H1 (cell line): ENCODE measurements at regions not wholly inside any gene's neighbourhood (a gene's known extent, or its start where the extent isn't known, plus 50 kb on each side); places are given as distances from the start of the nearest gene placed in this dataset.

ENCODE experiments used
- CTCF ChIA-PET: fragments of 300-600 bp; sonication (Branson Sonifier 250); formaldehyde crosslinking; loops from one replicate; lab custom pipeline; 2021; ENCODE audit not compliant: partially characterized antibody; lab: Charles Lee
- POLR2A ChIA-PET: fragments of 300-600 bp; sonication (Branson Sonifier 250); formaldehyde crosslinking; loops from one replicate; lab custom pipeline; 2021; ENCODE audit warnings: inconsistent platforms; ENCODE audit not compliant: partially characterized antibody; lab: Charles Lee
- DNase-seq, 2 experiments: peaks; one replicate each; pipeline versions ENCODE4 v3.0.0 to v3.0.0-alpha.2; 2010 to 2022; ENCODE audit warnings: low spot score in 2 of 2, low read depth in 1 of 2, mixed read lengths in 1 of 2
- FAIRE-seq: peaks from 2 replicates; lab custom pipeline; 2011; peaks lifted over from hg19 to GRCh38; lab: Jason Lieb, UNC
- H2AFZ ChIP-seq: 2 replicates; pipeline ENCODE4 v1.8.1; 2012; ENCODE audit warnings: low read length, inconsistent platforms
- H2AK5ac ChIP-seq: 2 replicates; pipeline ENCODE4 v1.6.1; 2013; ENCODE audit warnings: low read depth, low read length
- H2BK120ac ChIP-seq: replicated peaks from 2 replicates; pipeline ENCODE3; 2013; ENCODE audit warnings: low read depth, low read length, inconsistent platforms
- H2BK12ac ChIP-seq: 2 replicates; pipeline ENCODE4 v1.6.1; 2013; ENCODE audit warnings: low read depth, low read length
- H2BK15ac ChIP-seq: 2 replicates; pipeline ENCODE4 v1.6.1; 2013; ENCODE audit warnings: low read length
- H2BK20ac ChIP-seq: 2 replicates; pipeline ENCODE4 v1.6.1; 2013; ENCODE audit warnings: low read length
- H2BK5ac ChIP-seq: 2 replicates; pipeline ENCODE4 v1.6.1; 2013; ENCODE audit warnings: low read depth, low read length
- H3K14ac ChIP-seq: 2 replicates; pipeline ENCODE4 v1.6.1; 2013; ENCODE audit warnings: inconsistent platforms; ENCODE audit not compliant: insufficient read length
- H3K18ac ChIP-seq: 2 replicates; pipeline ENCODE4 v1.6.1; 2013; ENCODE audit warnings: low read length; ENCODE audit errors: extremely low read depth
- H3K23ac ChIP-seq: 2 replicates; pipeline ENCODE4 v1.6.1; 2013; ENCODE audit warnings: inconsistent platforms; ENCODE audit not compliant: insufficient read length
- H3K23me2 ChIP-seq: 2 replicates; pipeline ENCODE4 v1.6.1; 2013; ENCODE audit warnings: low read depth, low read length
- H3K27ac ChIP-seq: 2 replicates; pipeline ENCODE4 v1.6.1; 2011; ENCODE audit warnings: low read depth, low read length, inconsistent platforms
- H3K27me3 ChIP-seq, 4 experiments: replicated peaks in 1 of 4; 1 replicate in 1 of 4; 2 replicates in 3 of 4; pipeline versions ENCODE4 v1.6.1 to v1.8.1; 2011 to 2013; ENCODE audit warnings: low read length in 3 of 4, mild to moderate bottlenecking in 3 of 4, inconsistent platforms in 2 of 4, mixed read lengths in 2 of 4, moderate library complexity in 1 of 4; ENCODE audit not compliant: control insufficient read depth in 3 of 4, insufficient read depth in 3 of 4; ENCODE audit errors: extremely low read depth in 1 of 4
- H3K36me3 ChIP-seq, 4 experiments: 2 replicates each; pipeline versions ENCODE4 v1.6.1 to v1.8.1; 2011 to 2013; ENCODE audit warnings: mild to moderate bottlenecking in 4 of 4, low read length in 3 of 4, moderate library complexity in 2 of 4, control low read depth in 1 of 4, inconsistent platforms in 1 of 4; ENCODE audit not compliant: insufficient read depth in 4 of 4, control insufficient read depth in 2 of 4
- H3K4ac ChIP-seq: replicated peaks from 2 replicates; pipeline ENCODE3; 2013; ENCODE audit warnings: low read length, low read depth, mixed read lengths, inconsistent platforms; ENCODE audit not compliant: insufficient read length
- H3K4me1 ChIP-seq, 4 experiments: replicated peaks in 1 of 4; 1 replicate in 1 of 4; 2 replicates in 3 of 4; pipeline versions ENCODE4 v1.6.1 to v1.8.1; 2011 to 2013; ENCODE audit warnings: low read length in 3 of 4, inconsistent platforms in 2 of 4, mixed read lengths in 1 of 4; ENCODE audit not compliant: insufficient read depth in 4 of 4, control insufficient read depth in 3 of 4
- H3K4me2 ChIP-seq, 2 experiments: 2 replicates each; pipeline versions ENCODE4 v1.6.1 to v1.8.1; 2011 to 2013; ENCODE audit warnings: low read depth in 2 of 2, low read length in 2 of 2, control low read depth in 1 of 2, inconsistent platforms in 1 of 2, mild to moderate bottlenecking in 1 of 2; ENCODE audit not compliant: insufficient read depth in 1 of 2
- H3K4me3 ChIP-seq, 4 experiments: fragments of 200-600, 300-600 bp in 1 of 4; sonication (generic), shearing (Covaris generic), sonication (Bioruptor Twin) in 1 of 4; 2 replicates each; pipeline versions ENCODE4 v1.5.1 to v1.8.1; 2011 to 2016; ENCODE audit warnings: low read length in 4 of 4, low read depth in 3 of 4, control low read depth in 2 of 4, inconsistent platforms in 2 of 4, mild to moderate bottlenecking in 2 of 4, mixed read lengths in 1 of 4, moderate library complexity in 1 of 4; ENCODE audit not compliant: insufficient read depth in 2 of 4; ENCODE audit errors: extremely low read depth in 1 of 4
- H3K56ac ChIP-seq: replicated peaks from 2 replicates; pipeline ENCODE3; 2013; ENCODE audit warnings: low read depth, mild to moderate bottlenecking, mixed read lengths, low read length, inconsistent platforms; ENCODE audit not compliant: insufficient read length
- H3K79me1 ChIP-seq: 2 replicates; pipeline ENCODE4 v1.6.1; 2013; ENCODE audit warnings: low read depth, low read length, control low read depth
- H3K79me2 ChIP-seq, 2 experiments: 2 replicates each; pipeline versions ENCODE4 v1.6.1 to v1.8.1; 2012 to 2013; ENCODE audit warnings: low read length in 2 of 2, mild to moderate bottlenecking in 2 of 2, inconsistent platforms in 1 of 2; ENCODE audit not compliant: insufficient read depth in 2 of 2, control insufficient read depth in 1 of 2
- H3K9ac ChIP-seq, 4 experiments: replicated peaks in 1 of 4; 1 replicate in 1 of 4; 2 replicates in 3 of 4; pipeline versions ENCODE4 v1.6.1 to v1.8.1; 2011 to 2013; ENCODE audit warnings: low read depth in 3 of 4, low read length in 3 of 4, control low read depth in 2 of 4, mild to moderate bottlenecking in 2 of 4, moderate library complexity in 2 of 4, inconsistent platforms in 1 of 4; ENCODE audit errors: extremely low read depth in 1 of 4
- H3K9me3 ChIP-seq, 2 experiments: 2 replicates each; pipeline versions ENCODE4 v1.6.1 to v1.8.1; 2012 to 2013; ENCODE audit warnings: mild to moderate bottlenecking in 2 of 2, moderate library complexity in 2 of 2, control low read depth in 1 of 2, inconsistent platforms in 1 of 2, low read depth in 1 of 2, low read length in 1 of 2, mixed read lengths in 1 of 2; ENCODE audit not compliant: insufficient read depth in 2 of 2
- H4K20me1 ChIP-seq, 2 experiments: replicated peaks in 1 of 2; 2 replicates each; pipeline versions ENCODE3 to v1.8.1; 2011 to 2013; ENCODE audit warnings: inconsistent platforms in 2 of 2, low read length in 2 of 2, mild to moderate bottlenecking in 1 of 2; ENCODE audit not compliant: insufficient read depth in 2 of 2, control insufficient read depth in 1 of 2
- H4K5ac ChIP-seq: 2 replicates; pipeline ENCODE4 v1.6.1; 2013; ENCODE audit warnings: low read length, low read depth, mixed read lengths, inconsistent platforms; ENCODE audit not compliant: insufficient read length
- H4K8ac ChIP-seq: 2 replicates; pipeline ENCODE4 v1.8.0; 2013; ENCODE audit warnings: mild to moderate bottlenecking, moderate library complexity, low read length, inconsistent platforms; ENCODE audit not compliant: insufficient read depth; ENCODE audit errors: extremely low read depth
- H4K91ac ChIP-seq: replicated peaks from 2 replicates; pipeline ENCODE3; 2013; ENCODE audit warnings: low read length, mixed read lengths, inconsistent platforms; ENCODE audit not compliant: insufficient read length
- BCL11A ChIP-seq, 2 experiments: IDR thresholded peaks; one replicate each; pipeline ENCODE4 v1.6.1; 2011; ENCODE audit warnings: low read depth in 2 of 2, low read length in 2 of 2, mild to moderate bottlenecking in 2 of 2
- CHD1 ChIP-seq: IDR thresholded peaks from 2 replicates; pipeline ENCODE4 v1.6.1; 2012; ENCODE audit warnings: low read depth, low read length, improper control_type of control experiment
- JUND ChIP-seq: IDR thresholded peaks from 2 replicates; pipeline ENCODE4 v1.6.1; 2011; ENCODE audit warnings: mild to moderate bottlenecking, improper control_type of control experiment, low read length
- KDM5A ChIP-seq: fragments of 200-600 bp; IDR thresholded peaks from 2 replicates; pipeline ENCODE4 v1.7.1; 2012; ENCODE audit warnings: mild to moderate bottlenecking, low read length, inconsistent platforms, mixed read lengths
- NRF1 ChIP-seq: IDR thresholded peaks from 2 replicates; pipeline ENCODE4 v1.6.1; 2011; ENCODE audit warnings: mild to moderate bottlenecking, low read depth, low read length, improper control_type of control experiment
- RAD21 ChIP-seq, 2 experiments: IDR thresholded peaks in 1 of 2; conservative IDR thresholded peaks in 1 of 2; 2 replicates each; pipeline ENCODE4 v1.6.1; 2011; ENCODE audit warnings: low read depth in 2 of 2, low read length in 2 of 2, improper control_type of control experiment in 1 of 2, inconsistent platforms in 1 of 2, mild to moderate bottlenecking in 1 of 2, moderate library complexity in 1 of 2
- TBP ChIP-seq: IDR thresholded peaks from 2 replicates; pipeline ENCODE4 v1.6.1; 2011; ENCODE audit warnings: low read depth, low read length, improper control_type of control experiment
- WGBS, 2 experiments: shearing (Covaris generic) in 1 of 2; methylation state at CpG; one replicate each; pipeline versions ENCODE4 v1.1.6 to v1.1.7; 2013 to 2015; ENCODE audit warnings: low lambda C conversion rate in 2 of 2, mixed read lengths in 2 of 2, inconsistent platforms in 1 of 2, low coverage in 1 of 2, missing lambda C conversion rate in 1 of 2; ENCODE audit not compliant: insufficient replicate concordance in 2 of 2, insufficient coverage in 1 of 2, insufficient read length in 1 of 2; ENCODE audit errors: extremely low coverage in 1 of 2, missing lambda C conversion rate in 1 of 2; 5-methylcytosine and 5-hydroxymethylcytosine counted together
- TF ChIP-seq, protein P1 (sequence below): IDR thresholded peaks from 2 replicates; pipeline ENCODE4 v1.6.1; 2012; ENCODE audit warnings: inconsistent platforms

DNA sequence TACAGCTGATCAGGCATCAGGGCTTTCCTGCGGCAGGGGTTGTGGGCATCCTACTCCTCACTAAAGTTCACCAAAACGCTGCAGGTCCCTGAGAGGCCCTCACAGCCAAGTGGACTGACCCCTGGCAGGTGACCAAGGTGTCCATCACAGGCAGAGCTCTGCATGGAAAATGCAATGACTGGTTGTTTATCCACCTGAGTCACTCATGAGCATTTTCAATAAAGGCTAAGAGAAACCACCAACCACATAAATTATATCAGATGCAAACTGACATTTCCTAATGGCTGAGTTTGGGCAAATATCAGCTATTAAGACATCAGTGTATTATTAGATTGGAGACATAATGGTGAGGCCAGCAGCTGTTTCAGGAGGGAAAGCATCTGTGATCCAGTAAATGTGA, 152.7 kb upstream of the SYNDIG1 start:
- Histone ChIP-seq H3K18ac (peak overlapping the region; percentile 29; the same call in 1 of the 2 replicates), H2BK15ac (no peak overlapping the region), H3K4me1 (no peaks in the 10 kb centered on the region), H3K9me3 (no peaks in the 10 kb centered on the region), H3K14ac (no peak overlapping the region), H2BK20ac (no peak overlapping the region), H4K20me1 (no peaks in the 10 kb centered on the region), H4K91ac (peak overlapping the region; percentile 59), H3K9ac (no peak overlapping the region), H2BK5ac (no peak overlapping the region), H3K27ac (no peak overlapping the region), H3K4me2 (no peak overlapping the region), H3K79me2 (no peaks in the 10 kb centered on the region), H3K27me3 (no peaks in the 10 kb centered on the region; a peak in 1 of 7 replicates), H2BK12ac (no peak overlapping the region), H4K5ac (no peak overlapping the region), H3K23me2 (no peaks in the 10 kb centered on the region), H3K23ac (no peak overlapping the region), H3K56ac (no peak overlapping the region), H2AFZ (no peak overlapping the region), H4K8ac (no peak overlapping the region), H2BK120ac (no peak overlapping the region), H2AK5ac (0 out of 2 replicates have a peak overlapping the region, but pooled peaks have one; percentile 26), H3K4me3 (no peak overlapping the region), H3K79me1 (no peaks in the 10 kb centered on the region), H3K4ac (peak overlapping the region; percentile 81), H3K36me3 (no peaks in the 10 kb centered on the region)
- 88% methylated on average over 2 of the region's 2 CpGs; no CpG with 5 or more reads in 1 of the 2 experiments for WGBS, 2 experiments
- ChIA-PET POLR2A (no interaction called here), CTCF (interaction anchor here (0.7 to 1.2 kb wide), 2 partner anchors 9 to 534 kb away, joined by 3 read pairs; no protein-coding TSS in a partner anchor)
- FAIRE-seq (no peak), DNase-seq (no peak)
- TF ChIP-seq TBP (no peak), KDM5A (no peak), NRF1 (no peak), BCL11A (IDR thresholded peaks at IDR 0.05; ENCODE audit: low read depth in 2 of 2, low read length in 2 of 2) (no peak), RAD21 (IDR thresholded peaks at IDR 0.05 in 1 of 2, conservative IDR thresholded peaks at IDR 0.05 in 1 of 2; ENCODE audit: low read depth in 2 of 2, low read length in 2 of 2) (no peak), JUND (no peak), CHD1 (no peak)
- TF ChIP-seq, protein P1, sequence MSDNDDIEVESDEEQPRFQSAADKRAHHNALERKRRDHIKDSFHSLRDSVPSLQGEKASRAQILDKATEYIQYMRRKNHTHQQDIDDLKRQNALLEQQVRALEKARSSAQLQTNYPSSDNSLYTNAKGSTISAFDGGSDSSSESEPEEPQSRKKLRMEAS, result no peak
